ENCODE measurements at regions not wholly inside any gene's neighbourhood (a gene's known extent, or its start where the extent isn't known, plus 50 kb on each side); places are given as distances from the start of the nearest gene placed in this dataset.

DNA sequence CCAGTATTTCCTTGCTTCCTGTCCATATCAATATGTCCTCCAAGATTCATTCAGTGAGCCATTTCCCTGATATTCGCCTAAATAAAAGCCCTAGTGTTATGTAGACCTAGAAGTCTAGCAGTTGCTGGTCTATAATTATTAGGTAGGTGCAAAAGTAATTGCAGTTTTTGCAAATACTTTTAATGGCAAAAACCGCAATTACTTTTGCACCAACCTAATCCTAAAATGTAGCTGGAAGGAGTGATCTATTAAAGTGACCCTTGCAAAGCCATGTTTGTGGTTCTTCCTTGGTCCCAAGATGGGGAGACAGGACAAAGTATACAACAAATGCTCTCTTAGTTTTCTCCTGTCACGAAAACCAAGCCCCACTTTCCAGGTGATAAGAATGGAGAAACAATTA, 193.0 kb downstream of the IDS start:
- TF ChIP-seq, protein P1, sequence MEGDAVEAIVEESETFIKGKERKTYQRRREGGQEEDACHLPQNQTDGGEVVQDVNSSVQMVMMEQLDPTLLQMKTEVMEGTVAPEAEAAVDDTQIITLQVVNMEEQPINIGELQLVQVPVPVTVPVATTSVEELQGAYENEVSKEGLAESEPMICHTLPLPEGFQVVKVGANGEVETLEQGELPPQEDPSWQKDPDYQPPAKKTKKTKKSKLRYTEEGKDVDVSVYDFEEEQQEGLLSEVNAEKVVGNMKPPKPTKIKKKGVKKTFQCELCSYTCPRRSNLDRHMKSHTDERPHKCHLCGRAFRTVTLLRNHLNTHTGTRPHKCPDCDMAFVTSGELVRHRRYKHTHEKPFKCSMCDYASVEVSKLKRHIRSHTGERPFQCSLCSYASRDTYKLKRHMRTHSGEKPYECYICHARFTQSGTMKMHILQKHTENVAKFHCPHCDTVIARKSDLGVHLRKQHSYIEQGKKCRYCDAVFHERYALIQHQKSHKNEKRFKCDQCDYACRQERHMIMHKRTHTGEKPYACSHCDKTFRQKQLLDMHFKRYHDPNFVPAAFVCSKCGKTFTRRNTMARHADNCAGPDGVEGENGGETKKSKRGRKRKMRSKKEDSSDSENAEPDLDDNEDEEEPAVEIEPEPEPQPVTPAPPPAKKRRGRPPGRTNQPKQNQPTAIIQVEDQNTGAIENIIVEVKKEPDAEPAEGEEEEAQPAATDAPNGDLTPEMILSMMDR (IDR thresholded peaks at IDR 0.05): no peak
- TF ChIP-seq ZFX (IDR thresholded peaks at IDR 0.05; ENCODE audit: borderline replicate concordance): no peak
- H3K27ac ChIP-seq: no peak overlapping the region

DNA sequence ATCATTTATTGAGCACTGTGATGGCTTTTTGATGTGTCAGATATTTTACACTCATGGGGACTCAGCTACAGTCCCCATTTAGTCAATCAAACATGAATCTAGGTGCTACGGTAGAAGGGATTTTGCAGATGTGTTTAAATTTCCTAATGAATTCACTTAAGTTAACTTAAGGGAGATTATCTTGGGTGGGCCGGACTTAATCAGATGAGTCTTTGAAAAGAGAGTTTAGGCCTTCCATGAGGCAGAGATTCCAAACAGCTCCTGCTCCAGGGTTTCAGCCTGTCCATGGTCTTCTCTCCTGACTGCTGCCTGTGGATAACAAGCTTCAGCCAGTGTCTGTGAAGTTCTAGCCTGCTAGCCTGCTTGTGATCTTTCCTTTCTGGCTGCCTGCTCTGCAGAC, 202.4 kb downstream of the IDS start:
- TF ChIP-seq ZFX (IDR thresholded peaks at IDR 0.05; ENCODE audit: borderline replicate concordance): no peak
- TF ChIP-seq, protein P1 (IDR thresholded peaks at IDR 0.05): no peak
- no peak overlapping the region for H3K27ac ChIP-seq

DNA sequence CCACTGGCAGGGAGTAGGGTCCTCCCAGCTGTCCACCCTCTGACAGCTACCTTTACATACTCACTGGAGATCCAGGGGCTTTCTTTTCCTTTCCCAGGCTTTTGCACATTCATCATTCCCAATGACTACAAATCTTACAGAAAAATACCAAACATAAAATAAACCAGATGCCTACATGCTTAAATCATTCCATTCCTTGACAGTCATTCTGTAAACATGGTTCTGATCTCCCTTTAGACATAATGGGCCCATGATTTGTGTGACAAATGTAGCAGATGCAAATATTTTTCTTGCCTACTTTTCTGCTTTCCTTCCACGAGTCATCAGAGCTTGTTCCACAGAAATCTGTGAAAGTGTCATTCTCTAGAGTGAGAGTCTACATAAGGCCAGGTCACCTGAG, 207.0 kb downstream of the IDS start:
- H3K27ac ChIP-seq: no peak overlapping the region
- TF ChIP-seq, protein P1 (IDR thresholded peaks at IDR 0.05): no peak
- TF ChIP-seq ZFX (IDR thresholded peaks at IDR 0.05; ENCODE audit: borderline replicate concordance): no peak

DNA sequence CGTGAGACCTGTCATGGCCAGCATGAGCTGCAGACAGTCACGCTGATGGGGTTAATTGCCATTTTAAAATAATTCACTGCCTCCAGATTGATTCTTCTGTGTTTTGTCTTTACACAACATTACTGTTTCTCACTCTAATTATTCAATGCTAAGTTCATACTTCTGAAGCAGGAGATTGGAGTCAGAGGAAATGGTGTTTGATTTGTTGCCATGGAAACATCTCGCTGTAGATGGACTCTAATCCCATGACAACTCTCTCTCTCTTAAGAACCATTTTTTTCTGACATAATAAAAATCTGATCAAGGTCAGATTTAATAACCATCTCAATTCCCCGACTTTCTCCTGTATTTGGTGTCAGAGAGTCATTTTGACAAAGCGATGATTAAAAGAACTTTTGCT, 209.0 kb downstream of the IDS start:
- no peak for TF ChIP-seq ZFX (IDR thresholded peaks at IDR 0.05; ENCODE audit: borderline replicate concordance)
- TF ChIP-seq, protein P1 (IDR thresholded peaks at IDR 0.05): no peak
- H3K27ac ChIP-seq: no peak overlapping the region

DNA sequence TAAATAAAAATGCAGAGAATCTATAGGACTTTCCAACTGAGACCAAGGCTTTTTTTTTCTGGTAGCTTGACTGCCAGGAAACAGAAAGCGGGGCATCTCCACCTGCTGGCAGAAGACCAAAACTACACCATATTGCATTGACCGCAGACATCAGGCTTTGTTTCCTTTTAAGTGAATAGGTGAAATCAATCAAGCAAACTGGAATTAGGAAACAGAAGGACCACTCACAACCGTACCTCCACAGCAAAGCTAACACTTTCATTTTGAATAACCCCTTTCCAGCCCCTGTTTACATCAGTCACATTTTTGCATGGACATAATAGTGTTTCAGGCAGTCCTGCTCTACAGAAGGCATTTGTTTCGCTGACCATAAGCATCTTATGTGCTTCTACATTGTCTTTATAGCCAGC, 218.2 kb downstream of the IDS start:
- no peak overlapping the region for H3K27ac ChIP-seq
- TF ChIP-seq, protein P1 (IDR thresholded peaks at IDR 0.05): peak; percentile 74
- no peak for TF ChIP-seq ZFX (IDR thresholded peaks at IDR 0.05; ENCODE audit: borderline replicate concordance)

DNA sequence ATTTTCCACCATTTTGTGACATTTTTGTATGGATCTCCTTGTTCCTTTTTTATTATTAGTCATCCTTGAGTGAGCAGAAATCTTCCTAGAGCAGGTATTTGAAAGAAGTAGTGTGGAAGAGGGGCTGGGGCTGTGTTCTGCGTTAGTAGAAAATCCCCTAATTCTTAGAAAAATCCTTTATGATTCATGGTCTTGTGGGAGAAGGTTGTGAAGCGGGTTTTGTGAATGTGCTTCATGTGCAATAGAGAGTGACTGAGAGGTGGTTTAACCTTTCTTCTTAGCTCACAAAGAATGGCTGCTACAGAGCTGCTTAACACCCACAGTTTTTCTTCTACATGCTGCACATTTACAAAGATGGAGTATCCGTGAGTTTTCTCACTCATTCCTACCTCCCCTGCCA, 220.5 kb downstream of the IDS start:
- no peak overlapping the region for H3K27ac ChIP-seq
- TF ChIP-seq, protein P1 (IDR thresholded peaks at IDR 0.05): no peak
- TF ChIP-seq ZFX (IDR thresholded peaks at IDR 0.05; ENCODE audit: borderline replicate concordance): no peak

DNA sequence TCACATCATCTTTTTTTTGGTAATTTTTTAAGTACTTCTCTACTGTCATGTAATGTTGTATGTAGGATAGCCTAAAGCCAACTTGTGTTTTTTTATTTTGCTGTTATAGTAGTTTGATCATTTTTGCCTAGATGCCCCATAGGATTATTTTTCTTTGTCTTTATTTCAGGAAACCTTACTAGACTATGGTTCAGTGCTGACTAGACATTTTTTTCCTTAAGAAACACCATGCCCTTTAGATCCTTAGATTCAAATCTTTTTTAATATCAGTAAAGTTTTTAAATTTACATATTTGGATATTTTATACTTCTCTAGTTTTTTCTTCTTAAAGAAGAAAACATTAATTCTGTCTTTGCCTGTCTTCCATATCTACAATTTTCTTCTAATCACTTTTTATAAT, 221.3 kb downstream of the IDS start:
- no peak overlapping the region for H3K27ac ChIP-seq
- TF ChIP-seq ZFX (IDR thresholded peaks at IDR 0.05; ENCODE audit: borderline replicate concordance): no peak
- TF ChIP-seq, protein P1 (IDR thresholded peaks at IDR 0.05): no peak

Measured in 22Rv1 (cell line).